GM23338 (cell line): ENCODE measurements at regions not wholly inside any gene's neighbourhood (a gene's known extent, or its start where the extent isn't known, plus 50 kb on each side); places are given as distances from the start of the nearest gene placed in this dataset.

Experiments
- ATAC-seq: fragments of 200-7000 bp; cut with Tn5 transposase; 3 replicates; pipeline ENCODE4 v1.9.1; 2020
- DNase-seq: peaks from one replicate; pipeline ENCODE4 v3.0.0-alpha.2; 2015; ENCODE audit warnings: low spot score
- H2AFZ ChIP-seq: fragments of 200-600 bp; sonication (generic); 2 replicates; pipeline ENCODE4 v1.8.0; 2016; ENCODE audit warnings: antibody characterized with exemption, mild to moderate bottlenecking, moderate library complexity
- H3F3A ChIP-seq: fragments of 200-600 bp; sonication (generic); replicated peaks from 2 replicates; pipeline ENCODE4 v1.8.0; 2017; ENCODE audit warnings: antibody characterized with exemption, mixed run types, low read depth
- H3K27ac ChIP-seq: fragments of 200-600 bp; sonication (generic); 2 replicates; pipeline ENCODE4 v1.6.1; 2016; ENCODE audit warnings: low read depth
- H3K27me3 ChIP-seq: fragments of 200-600 bp; sonication (generic); 2 replicates; pipeline ENCODE4 v1.8.0; 2016; ENCODE audit warnings: mild to moderate bottlenecking, mixed run types, moderate library complexity; ENCODE audit not compliant: insufficient read depth
- H3K36me3 ChIP-seq: fragments of 200-600 bp; sonication (generic); 2 replicates; pipeline ENCODE4 v1.8.0; 2016; ENCODE audit warnings: mild to moderate bottlenecking; ENCODE audit not compliant: insufficient read depth
- H3K4me1 ChIP-seq: fragments of 200-600 bp; sonication (generic); 2 replicates; pipeline ENCODE4 v1.8.0; 2016; ENCODE audit warnings: mild to moderate bottlenecking, moderate library complexity; ENCODE audit not compliant: insufficient read depth
- H3K4me2 ChIP-seq: fragments of 200-600 bp; sonication (generic); 2 replicates; pipeline ENCODE4 v1.7.1; 2017; ENCODE audit warnings: mixed run types
- H3K4me3 ChIP-seq: fragments of 200-600 bp; sonication (generic); 2 replicates; pipeline ENCODE4 v1.6.1; 2016; ENCODE audit warnings: mixed run types
- H3K79me2 ChIP-seq: fragments of 200-600 bp; sonication (generic); replicated peaks from 2 replicates; pipeline ENCODE4 v1.8.0; 2017; ENCODE audit warnings: mild to moderate bottlenecking; ENCODE audit not compliant: insufficient read depth
- H3K9me2 ChIP-seq: fragments of 200-600 bp; sonication (generic); 2 replicates; pipeline ENCODE4 v1.8.0; 2017; ENCODE audit not compliant: insufficient read depth
- H4K20me1 ChIP-seq: fragments of 200-600 bp; sonication (generic); replicated peaks from 2 replicates; pipeline ENCODE4 v1.8.0; 2017; ENCODE audit warnings: mild to moderate bottlenecking; ENCODE audit not compliant: insufficient read depth
- H3K27ac Mint-ChIP-seq: 2 replicates; pipeline ENCODE4 v1.8.0; 2020; ENCODE audit warnings: inconsistent platforms, mild to moderate bottlenecking, moderate library complexity, mixed read lengths
- H3K27me3 Mint-ChIP-seq: 3 replicates; pipeline ENCODE4 v1.8.0; 2022; ENCODE audit warnings: low read depth, mild to moderate bottlenecking, moderate library complexity, mixed read lengths, inconsistent platforms; ENCODE audit not compliant: insufficient read depth, poor library complexity
- H3K36me3 Mint-ChIP-seq: 3 replicates; pipeline ENCODE4 v1.8.0; 2021; ENCODE audit warnings: low read depth, mild to moderate bottlenecking, inconsistent platforms, moderate library complexity, mixed read lengths
- H3K4me1 Mint-ChIP-seq: 3 replicates; pipeline ENCODE4 v1.8.0; 2020; ENCODE audit warnings: mild to moderate bottlenecking, inconsistent platforms, mixed read lengths
- H3K4me3 Mint-ChIP-seq: 3 replicates; pipeline ENCODE4 v1.8.0; 2021; ENCODE audit warnings: moderate library complexity, mild to moderate bottlenecking, inconsistent platforms, mixed read lengths
- H3K9me3 Mint-ChIP-seq: 3 replicates; pipeline ENCODE4 v1.8.0; 2020; ENCODE audit warnings: moderate library complexity, mild to moderate bottlenecking, inconsistent platforms, mixed read lengths
- EZH2 ChIP-seq: fragments of 200-600 bp; sonication (generic); IDR thresholded peaks from one replicate; pipeline ENCODE4 v1.8.0; 2017; ENCODE audit warnings: antibody characterized with exemption, mild to moderate bottlenecking, low read depth; ENCODE audit not compliant: unreplicated experiment
- EZH2phosphoT487 ChIP-seq: fragments of 200-600 bp; sonication (generic); IDR thresholded peaks from one replicate; pipeline ENCODE4 v1.8.1; 2018; ENCODE audit warnings: antibody characterized with exemption; ENCODE audit not compliant: unreplicated experiment
- JUNB ChIP-seq: IDR thresholded peaks from one replicate; pipeline ENCODE4 v1.6.1; 2016; ENCODE audit warnings: antibody characterized with exemption; ENCODE audit not compliant: unreplicated experiment
- POLR2AphosphoS5 ChIP-seq: IDR thresholded peaks from 2 replicates; pipeline ENCODE4 v1.6.1; 2016; ENCODE audit warnings: antibody characterized with exemption, low read depth
- REST ChIP-seq: IDR thresholded peaks from one replicate; pipeline ENCODE4 v1.6.1; 2018; ENCODE audit warnings: antibody characterized with exemption; ENCODE audit not compliant: unreplicated experiment
- STAT1 ChIP-seq: IDR thresholded peaks from one replicate; pipeline ENCODE4 v1.6.1; 2016; ENCODE audit warnings: antibody characterized with exemption; ENCODE audit not compliant: unreplicated experiment
- ZNF114 ChIP-seq: fragments of 250-450 bp; sonication (Bioruptor Pico); IDR thresholded peaks from 2 replicates; pipeline ENCODE4 v1.5.0; 2020; ENCODE audit warnings: mild to moderate bottlenecking, moderate library complexity
- ZNF331 ChIP-seq: fragments of 250-450 bp; sonication (Bioruptor Pico); IDR thresholded peaks from 2 replicates; pipeline ENCODE4 v1.5.0; 2020; ENCODE audit warnings: low read depth, mild to moderate bottlenecking, moderate library complexity

GRCh38 chr10:29797616-29798015, 162.8 kb upstream of the SVIL start:
- H3K36me3 ChIP-seq = no peaks in the 10 kb centered on the region
- ATAC-seq = no peak

GRCh38 chr10:29795850-29796249, 161.1 kb upstream of the SVIL start:
- H3K4me1 Mint-ChIP-seq = no peaks in the 10 kb centered on the region
- Histone ChIP-seq H3F3A (no peaks in the 10 kb centered on the region), H3K27ac (no peak overlapping the region), H3K79me2 (no peaks in the 10 kb centered on the region), H3K4me3 (no peak overlapping the region), H3K36me3 (no peaks in the 10 kb centered on the region), H3K4me1 (no peaks in the 10 kb centered on the region), H3K27me3 (no peaks in the 10 kb centered on the region), H3K9me2 (peaks cover 11% of the 10 kb centered on the region), H3K4me2 (no peak overlapping the region), H4K20me1 (no peaks in the 10 kb centered on the region), H2AFZ (peak overlapping the region; percentile 52; the same call in 1 of the 2 replicates)
- TF ChIP-seq EZH2phosphoT487 (no peak), REST (no peak), JUNB (no peak), POLR2AphosphoS5 (no peak)
- H3K27me3 Mint-ChIP-seq = no peaks in the 10 kb centered on the region
- H3K36me3 Mint-ChIP-seq = no peaks in the 10 kb centered on the region
- DNase-seq = no peak
- H3K9me3 Mint-ChIP-seq = no peaks in the 10 kb centered on the region
- no peak overlapping the region for H3K27ac Mint-ChIP-seq
- no peak overlapping the region for H3K4me3 Mint-ChIP-seq
- ATAC-seq = no peak

More at GRCh38 chr10:29797616-29798015, 162.8 kb upstream of the SVIL start:
- Histone ChIP-seq H3K27me3 (no peaks in the 10 kb centered on the region), H4K20me1 (no peaks in the 10 kb centered on the region), H3K27ac (no peak overlapping the region), H3K79me2 (no peaks in the 10 kb centered on the region), H3K4me2 (no peak overlapping the region), H3K4me3 (no peak overlapping the region), H3F3A (no peaks in the 10 kb centered on the region), H3K9me2 (peaks cover 8% of the 10 kb centered on the region), H2AFZ (no peak overlapping the region), H3K4me1 (no peaks in the 10 kb centered on the region)
- DNase-seq = no peak
- Mint-ChIP-seq H3K27me3 (no peaks in the 10 kb centered on the region), H3K4me3 (no peak overlapping the region), H3K9me3 (no peaks in the 10 kb centered on the region), H3K36me3 (no peaks in the 10 kb centered on the region), H3K27ac (no peak overlapping the region), H3K4me1 (no peaks in the 10 kb centered on the region)
- TF ChIP-seq ZNF331 (CRISPR knock-in tag) (no peak), EZH2 (no peak), STAT1 (no peak), ZNF114 (CRISPR knock-in tag) (no peak)
